ENCODE measurements at regions not wholly inside any gene's neighbourhood (a gene's known extent, or its start where the extent isn't known, plus 50 kb on each side); places are given as distances from the start of the nearest gene placed in this dataset.

GRCh38 chr7:18081617-18082016, 54.0 kb upstream of the PRPS1L1 start:
- DNase-seq: no peak

GRCh38 chr7:18082169-18082568, 54.5 kb upstream of the PRPS1L1 start:
- no peak for DNase-seq

- no peak for DNase-seq
Measured at GRCh38 chr7:18086165-18087025, 58.7 kb upstream of the PRPS1L1 start.

GRCh38 chr7:18087026-18087686, 59.5 kb upstream of the PRPS1L1 start:
- no peak for DNase-seq

- no peak for DNase-seq
Measured at GRCh38 chr7:18087687-18088078, 60.0 kb upstream of the PRPS1L1 start.

GRCh38 chr7:18096087-18096486, 68.4 kb upstream of the PRPS1L1 start:
- DNase-seq: no peak

- DNase-seq: no peak
Measured at GRCh38 chr7:18102576-18102975, 74.9 kb upstream of the PRPS1L1 start.

GRCh38 chr7:18103436-18104218, 76.0 kb upstream of the PRPS1L1 start:
- no peak for DNase-seq

- DNase-seq: no peak
Measured at GRCh38 chr7:18109762-18110161, 82.1 kb upstream of the PRPS1L1 start.

GRCh38 chr7:18116661-18117060, 89.0 kb upstream of the PRPS1L1 start:
- DNase-seq: no peak

GRCh38 chr7:18117482-18117881, 89.8 kb upstream of the PRPS1L1 start:
- DNase-seq: no peak

GRCh38 chr7:18119985-18120384, 92.3 kb upstream of the PRPS1L1 start:
- DNase-seq: no peak

- no peak for DNase-seq
Measured at GRCh38 chr7:18123508-18124239, 96.0 kb upstream of the PRPS1L1 start.

- no peak for DNase-seq
Measured at GRCh38 chr7:18125476-18125875, 97.8 kb upstream of the PRPS1L1 start.

- DNase-seq: no peak
Measured at GRCh38 chr7:18126281-18126680, 98.6 kb upstream of the PRPS1L1 start.

GRCh38 chr7:18128846-18129245, 101.2 kb upstream of the PRPS1L1 start:
- DNase-seq: no peak

- no peak for DNase-seq
Measured at GRCh38 chr7:18132811-18133210, 105.2 kb upstream of the PRPS1L1 start.

GRCh38 chr7:18133921-18134320, 106.3 kb upstream of the PRPS1L1 start:
- DNase-seq: no peak

- DNase-seq: no peak
Measured at GRCh38 chr7:18140943-18141342, 113.3 kb upstream of the PRPS1L1 start.

GRCh38 chr7:18144166-18144565, 116.5 kb upstream of the PRPS1L1 start:
- DNase-seq: no peak

GRCh38 chr7:18145160-18145559, 117.5 kb upstream of the PRPS1L1 start:
- no peak for DNase-seq

- DNase-seq: no peak
Measured at GRCh38 chr7:18151422-18151821, 123.8 kb upstream of the PRPS1L1 start.

GRCh38 chr7:18153183-18153748, 125.6 kb upstream of the PRPS1L1 start:
- DNase-seq: no peak

Measured in stimulated activated CD4-positive, alpha-beta T cell treated with anti-CD3 and anti-CD28 coated beads, Interleukin-4, amount 100 ng/mL, for 4 hours (primary cell).